Muscle of leg (tissue), 3 donors: ENCODE measurements at regions not wholly inside any gene's neighbourhood (a gene's known extent, or its start where the extent isn't known, plus 50 kb on each side); places are given as distances from the start of the nearest gene placed in this dataset.

ENCODE experiments used
- DNase-seq: peaks from one replicate; pipeline ENCODE4 v3.0.0; 2013
- H3K27ac ChIP-seq: one replicate; pipeline ENCODE4 v1.5.1; 2013; ENCODE audit warnings: mild to moderate bottlenecking, low read length, control low read depth
- H3K27me3 ChIP-seq: one replicate; pipeline ENCODE4 v1.6.1; 2013; ENCODE audit warnings: low read length; ENCODE audit not compliant: control insufficient read depth, insufficient read depth
- H3K36me3 ChIP-seq: one replicate; pipeline ENCODE4 v1.6.1; 2013; ENCODE audit warnings: low read length; ENCODE audit not compliant: control insufficient read depth, insufficient read depth
- H3K4me1 ChIP-seq: one replicate; pipeline ENCODE4 v1.6.1; 2013; ENCODE audit warnings: low read length; ENCODE audit not compliant: control insufficient read depth, insufficient read depth
- H3K4me3 ChIP-seq: one replicate; pipeline ENCODE4 v1.5.1; 2013; ENCODE audit warnings: low read length, control low read depth
- H3K9me3 ChIP-seq: replicated peaks from 2 replicates; pipeline ENCODE4 v1.6.1; 2013; ENCODE audit warnings: low read depth, low read length; ENCODE audit not compliant: control insufficient read depth
- WGBS: methylation state at CpG from one replicate; pipeline ENCODE4 v1.1.5; 2013; ENCODE audit warnings: missing lambda C conversion rate; ENCODE audit not compliant: insufficient coverage; 5-methylcytosine and 5-hydroxymethylcytosine counted together

GRCh38 chr20:12860619-12861247 is 148.0 kb upstream of the SPTLC3 start:
- H3K4me1 ChIP-seq, result no peaks in the 10 kb centered on the region
- no peak overlapping the region for H3K4me3 ChIP-seq
- no peaks in the 10 kb centered on the region for H3K27me3 ChIP-seq
- DNase-seq, result no peak
- no peaks in the 10 kb centered on the region for H3K36me3 ChIP-seq
- H3K27ac ChIP-seq, result no peak overlapping the region
- no peaks in the 10 kb centered on the region for H3K9me3 ChIP-seq

- Histone ChIP-seq H3K4me3 (no peak overlapping the region), H3K36me3 (no peaks in the 10 kb centered on the region), H3K27me3 (no peaks in the 10 kb centered on the region), H3K4me1 (no peaks in the 10 kb centered on the region), H3K27ac (no peak overlapping the region), H3K9me3 (no peaks in the 10 kb centered on the region)
- no peak for DNase-seq
- WGBS, result no CpG with 5 or more reads among the region's 1 CpG
Measured at GRCh38 chr20:12869669-12870068, 139.1 kb upstream of the SPTLC3 start.

- WGBS, result no CpG with 5 or more reads among the region's 2 CpGs
- no peaks in the 10 kb centered on the region for H3K27me3 ChIP-seq
Measured at GRCh38 chr20:12870588-12870987, 138.2 kb upstream of the SPTLC3 start.

GRCh38 chr20:12874933-12875332 is 133.8 kb upstream of the SPTLC3 start:
- Histone ChIP-seq H3K36me3 (no peaks in the 10 kb centered on the region), H3K27ac (no peak overlapping the region), H3K27me3 (no peaks in the 10 kb centered on the region), H3K4me1 (no peaks in the 10 kb centered on the region), H3K4me3 (no peak overlapping the region), H3K9me3 (no peaks in the 10 kb centered on the region)
- no peak for DNase-seq
- WGBS, result 71% methylated on average over 1 of the region's 4 CpGs

More at GRCh38 chr20:12870588-12870987, 138.2 kb upstream of the SPTLC3 start:
- no peak overlapping the region for H3K27ac ChIP-seq
- DNase-seq, result no peak
- no peaks in the 10 kb centered on the region for H3K36me3 ChIP-seq
- no peaks in the 10 kb centered on the region for H3K9me3 ChIP-seq
- no peak overlapping the region for H3K4me3 ChIP-seq
- H3K4me1 ChIP-seq, result no peaks in the 10 kb centered on the region

GRCh38 chr20:12875510-12875909 is 133.3 kb upstream of the SPTLC3 start:
- Histone ChIP-seq H3K9me3 (no peaks in the 10 kb centered on the region), H3K36me3 (no peaks in the 10 kb centered on the region), H3K27ac (no peak overlapping the region), H3K4me3 (no peak overlapping the region), H3K27me3 (no peaks in the 10 kb centered on the region), H3K4me1 (no peaks in the 10 kb centered on the region)
- no peak for DNase-seq
- 80% methylated on average over 3 of the region's 6 CpGs for WGBS

GRCh38 chr20:12882832-12883506 is 125.8 kb upstream of the SPTLC3 start:
- DNase-seq, result no peak
- no peak overlapping the region for H3K27ac ChIP-seq
- WGBS, result no CpG with 5 or more reads among the region's 1 CpG

GRCh38 chr20:12883507-12883885 is 125.3 kb upstream of the SPTLC3 start:
- Histone ChIP-seq H3K27ac (no peak overlapping the region), H3K4me3 (no peak overlapping the region), H3K4me1 (no peaks in the 10 kb centered on the region), H3K9me3 (no peaks in the 10 kb centered on the region), H3K36me3 (no peaks in the 10 kb centered on the region), H3K27me3 (no peaks in the 10 kb centered on the region)
- no peak for DNase-seq

More at GRCh38 chr20:12882832-12883506, 125.8 kb upstream of the SPTLC3 start:
- Histone ChIP-seq H3K36me3 (no peaks in the 10 kb centered on the region), H3K27me3 (no peaks in the 10 kb centered on the region), H3K9me3 (no peaks in the 10 kb centered on the region), H3K4me1 (no peaks in the 10 kb centered on the region), H3K4me3 (no peak overlapping the region)

GRCh38 chr20:12886618-12887363 is 122.0 kb upstream of the SPTLC3 start:
- Histone ChIP-seq H3K4me3 (no peak overlapping the region), H3K4me1 (no peaks in the 10 kb centered on the region), H3K9me3 (no peaks in the 10 kb centered on the region), H3K27ac (no peak overlapping the region), H3K27me3 (no peaks in the 10 kb centered on the region), H3K36me3 (no peaks in the 10 kb centered on the region)
- peak; percentile 12 for DNase-seq
- WGBS, result 80% methylated on average over 1 of the region's 5 CpGs

- DNase-seq, result no peak
- H3K4me1 ChIP-seq, result peaks cover 5% of the 10 kb centered on the region
- H3K4me3 ChIP-seq, result no peak overlapping the region
- H3K9me3 ChIP-seq, result no peaks in the 10 kb centered on the region
- H3K27me3 ChIP-seq, result no peaks in the 10 kb centered on the region
- no peak overlapping the region for H3K27ac ChIP-seq
- H3K36me3 ChIP-seq, result no peaks in the 10 kb centered on the region
- WGBS, result 83% methylated on average over 1 of the region's 3 CpGs
Measured at GRCh38 chr20:12891643-12892042, 117.1 kb upstream of the SPTLC3 start.

GRCh38 chr20:12893019-12893418 is 115.8 kb upstream of the SPTLC3 start:
- H3K4me1 ChIP-seq, result peaks cover 5% of the 10 kb centered on the region
- no peaks in the 10 kb centered on the region for H3K36me3 ChIP-seq
- H3K27me3 ChIP-seq, result no peaks in the 10 kb centered on the region
- no peaks in the 10 kb centered on the region for H3K9me3 ChIP-seq
- no peak overlapping the region for H3K27ac ChIP-seq
- WGBS, result no CpG with 5 or more reads among the region's 5 CpGs
- DNase-seq, result peak; percentile 42
- no peak overlapping the region for H3K4me3 ChIP-seq
